GM21515 (cell line): ENCODE measurements at regions not wholly inside any gene's neighbourhood (a gene's known extent, or its start where the extent isn't known, plus 50 kb on each side); places are given as distances from the start of the nearest gene placed in this dataset.
"Not testable (repeated sequence)": the region's sequence is repeated elsewhere in the genome, so short reads cannot be mapped to it uniquely, and the experiment has no call there.

Source experiments
- ATAC-seq: cut with Tn5 transposase; IDR thresholded peaks from one replicate; pipeline ENCODE4 v1.9.1; 2021; ENCODE audit not compliant: unreplicated experiment

GRCh38 chr9:87781331-87781730 is 55.4 kb downstream of the CTSL start:
- no peak for ATAC-seq

GRCh38 chr9:87783180-87783579 is 57.3 kb downstream of the CTSL start:
- no peak for ATAC-seq

GRCh38 chr9:87785315-87785970 is 59.5 kb downstream of the CTSL start:
- not testable (repeated sequence) for ATAC-seq

GRCh38 chr9:87786423-87786822 is 60.5 kb downstream of the CTSL start:
- no peak for ATAC-seq

GRCh38 chr9:87786876-87787275 is 61.0 kb downstream of the CTSL start:
- ATAC-seq, result no peak

- no peak for ATAC-seq
Measured at GRCh38 chr9:87787735-87788134, 61.8 kb downstream of the CTSL start.

- peak; percentile 99 for ATAC-seq
Measured at GRCh38 chr9:87792831-87793288, 66.9 kb downstream of the CTSL start.

- no peak for ATAC-seq
Measured at GRCh38 chr9:87793292-87793691, 67.4 kb downstream of the CTSL start.

GRCh38 chr9:87795178-87795577 is 69.3 kb downstream of the CTSL start:
- ATAC-seq, result no peak

- no peak for ATAC-seq
Measured at GRCh38 chr9:87796196-87796595, 70.3 kb downstream of the CTSL start.

GRCh38 chr9:87798261-87798833 is 72.4 kb downstream of the CTSL start:
- no peak for ATAC-seq

GRCh38 chr9:87799503-87799902 is 73.6 kb downstream of the CTSL start:
- no peak for ATAC-seq

GRCh38 chr9:87800456-87800855 is 74.5 kb downstream of the CTSL start:
- ATAC-seq, result no peak

GRCh38 chr9:87801013-87801412 is 75.1 kb downstream of the CTSL start:
- no peak for ATAC-seq

GRCh38 chr9:87803166-87803565 is 77.2 kb downstream of the CTSL start:
- no peak for ATAC-seq

- ATAC-seq, result no peak
Measured at GRCh38 chr9:87803623-87804345, 77.9 kb downstream of the CTSL start.

GRCh38 chr9:87805259-87805658 is 77.4 kb upstream of the SPATA31E1 start:
- no peak for ATAC-seq

- no peak for ATAC-seq
Measured at GRCh38 chr9:87810008-87810407, 72.7 kb upstream of the SPATA31E1 start.

GRCh38 chr9:87810679-87811178 is 71.9 kb upstream of the SPATA31E1 start:
- no peak for ATAC-seq

GRCh38 chr9:87812375-87813118 is 70.1 kb upstream of the SPATA31E1 start:
- no peak for ATAC-seq

GRCh38 chr9:87813119-87813463 is 69.6 kb upstream of the SPATA31E1 start:
- no peak for ATAC-seq
